Right lobe of liver (tissue), 6 donors: ENCODE measurements at regions not wholly inside any gene's neighbourhood (a gene's known extent, or its start where the extent isn't known, plus 50 kb on each side); places are given as distances from the start of the nearest gene placed in this dataset.

Experiments
- ATAC-seq, 4 donors: fragments of 200-7000 bp; cut with Tn5 transposase; one replicate each; pipeline ENCODE4 v1.9.1; 2020; ENCODE audit warnings: mild to moderate bottlenecking in 4 of 4, moderate library complexity in 4 of 4
- DNase-seq, 3 donors: peaks; one replicate each; pipeline ENCODE4 v3.0.0-alpha.2; 2020
- H3K27ac ChIP-seq, 3 donors: fragments of 200-600 bp; one replicate each; pipeline ENCODE4 v1.8.0; 2022
- H3K27me3 ChIP-seq, 2 donors: fragments of 200-600 bp; one replicate each; pipeline ENCODE4 v1.8.0; 2022
- H3K36me3 ChIP-seq, 4 donors: fragments of 200-600 bp; sonication (generic) in 1 of 4; one replicate each; pipeline versions ENCODE4 v1.5.1 to v1.8.0; 2017 to 2022; ENCODE audit warnings: control low read depth in 1 of 4
- H3K4me1 ChIP-seq, 4 donors: fragments of 200-600 bp; sonication (generic) in 1 of 4; one replicate each; pipeline versions ENCODE4 v1.5.1 to v1.8.0; 2017 to 2022; ENCODE audit warnings: control low read depth in 1 of 4
- H3K4me3 ChIP-seq, 3 donors: fragments of 200-600 bp; one replicate each; pipeline ENCODE4 v1.8.0; 2022
- H3K9me3 ChIP-seq, 4 donors: fragments of 200-600 bp; sonication (generic) in 1 of 4; one replicate each; pipeline versions ENCODE4 v1.5.1 to v1.8.0; 2017 to 2022; ENCODE audit warnings: control low read depth in 1 of 4
- POLR2A ChIP-seq: fragments of 450-650 bp; IDR thresholded peaks from one replicate; pipeline ENCODE4 v1.6.1; 2017; ENCODE audit warnings: antibody characterized with exemption, mild to moderate bottlenecking
- WGBS: methylation state at CpG from one replicate; pipeline ENCODE4 v1.1.6; 2018; ENCODE audit warnings: low coverage, low lambda C conversion rate; ENCODE audit not compliant: insufficient coverage; ENCODE audit errors: missing lambda C conversion rate; 5-methylcytosine and 5-hydroxymethylcytosine counted together
- intact Hi-C, 2 donors: fragments of 100-400 bp; cut with DNase I; formaldehyde crosslinking; loops; one replicate each; pipeline versions ENCODE4 v1.11.2 to v1.14.1; 2022
- TF ChIP-seq, protein P1 (sequence below), 4 donors: fragments of 200-600 bp in 3 of 4; fragments of 450-650 bp in 1 of 4; IDR thresholded peaks; one replicate each; pipeline versions ENCODE4 v1.5.1 to v1.8.0; 2016 to 2022; ENCODE audit warnings: antibody characterized with exemption in 4 of 4, mild to moderate bottlenecking in 2 of 4
- donor health status: DM: no; HTN: yes; CAD: no.
- donor health status: DM: no; HTN: no; CAD: no.
- donor health status: DM: no; HTN: no; CAD: no.
- donor health status: DM: no; HTN: yes; CAD: no.
- donor health status: DM: no; HTN: yes; CAD: no.

DNA sequence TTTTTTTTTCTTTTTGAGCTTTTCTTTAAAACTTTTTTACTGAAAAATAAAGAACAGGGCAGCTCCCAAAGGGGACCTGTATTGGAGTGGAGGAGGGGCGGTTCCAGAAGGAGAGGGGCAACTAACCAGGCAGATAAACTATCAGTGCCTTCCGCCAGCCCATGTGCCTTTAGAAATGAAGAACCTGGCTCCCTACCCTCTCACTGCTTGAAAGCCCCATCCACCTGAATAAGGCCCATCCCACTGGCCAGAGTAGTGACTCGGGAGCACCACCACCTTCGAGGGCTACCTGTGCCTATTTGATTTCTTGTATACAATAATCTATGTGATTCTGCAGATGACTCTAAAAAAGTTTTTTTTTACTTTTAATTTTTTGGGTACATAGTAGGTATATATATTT is 276.7 kb downstream of the PSAT1 start:
- no peaks in the 10 kb centered on the region for H3K9me3 ChIP-seq
- DNase-seq = no peak
- H3K27ac ChIP-seq = no peak overlapping the region
- 54% methylated on average over 4 of the region's 4 CpGs for WGBS
- H3K27me3 ChIP-seq = no peaks in the 10 kb centered on the region
- no peak overlapping the region for H3K4me3 ChIP-seq
- no peak for TF ChIP-seq POLR2A
- TF ChIP-seq, protein P1, sequence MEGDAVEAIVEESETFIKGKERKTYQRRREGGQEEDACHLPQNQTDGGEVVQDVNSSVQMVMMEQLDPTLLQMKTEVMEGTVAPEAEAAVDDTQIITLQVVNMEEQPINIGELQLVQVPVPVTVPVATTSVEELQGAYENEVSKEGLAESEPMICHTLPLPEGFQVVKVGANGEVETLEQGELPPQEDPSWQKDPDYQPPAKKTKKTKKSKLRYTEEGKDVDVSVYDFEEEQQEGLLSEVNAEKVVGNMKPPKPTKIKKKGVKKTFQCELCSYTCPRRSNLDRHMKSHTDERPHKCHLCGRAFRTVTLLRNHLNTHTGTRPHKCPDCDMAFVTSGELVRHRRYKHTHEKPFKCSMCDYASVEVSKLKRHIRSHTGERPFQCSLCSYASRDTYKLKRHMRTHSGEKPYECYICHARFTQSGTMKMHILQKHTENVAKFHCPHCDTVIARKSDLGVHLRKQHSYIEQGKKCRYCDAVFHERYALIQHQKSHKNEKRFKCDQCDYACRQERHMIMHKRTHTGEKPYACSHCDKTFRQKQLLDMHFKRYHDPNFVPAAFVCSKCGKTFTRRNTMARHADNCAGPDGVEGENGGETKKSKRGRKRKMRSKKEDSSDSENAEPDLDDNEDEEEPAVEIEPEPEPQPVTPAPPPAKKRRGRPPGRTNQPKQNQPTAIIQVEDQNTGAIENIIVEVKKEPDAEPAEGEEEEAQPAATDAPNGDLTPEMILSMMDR (IDR thresholded peaks at IDR 0.05) = no peak
- no peak for ATAC-seq
- H3K4me1 ChIP-seq = no peaks in the 10 kb centered on the region
- intact Hi-C loops = no loop called here
- H3K36me3 ChIP-seq = no peaks in the 10 kb centered on the region

DNA sequence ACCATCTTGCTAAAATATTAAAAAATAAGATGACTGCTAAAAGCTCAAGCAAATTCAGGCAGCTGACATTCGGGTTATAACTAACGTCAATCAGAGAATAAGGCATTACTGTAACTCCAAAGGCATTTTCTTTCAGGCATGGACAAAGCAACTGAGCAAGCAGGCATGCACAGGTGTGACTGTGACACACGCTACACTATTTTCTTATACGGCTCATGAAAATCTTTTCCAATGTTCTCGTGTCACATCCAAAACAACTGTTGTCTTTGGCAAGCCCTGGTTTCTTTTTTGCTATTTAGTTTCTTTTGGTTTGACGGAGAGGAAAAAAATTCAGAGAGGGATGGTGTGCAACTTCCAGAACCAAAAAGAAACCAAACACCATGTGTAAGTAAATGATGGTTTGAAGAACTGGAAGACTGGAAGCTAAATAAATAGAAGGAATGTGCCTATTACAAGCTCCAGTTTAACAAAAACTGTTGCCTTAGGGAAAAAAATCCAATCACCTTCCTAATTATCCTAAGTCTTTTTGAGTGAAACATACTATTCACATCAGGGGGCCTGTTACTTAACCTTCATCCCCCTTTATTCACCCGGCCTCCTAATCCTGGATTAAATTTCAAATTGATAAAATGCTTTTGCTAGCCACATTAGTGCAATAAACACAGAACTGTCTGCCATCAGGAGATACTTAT is 277.6 kb downstream of the PSAT1 start:
- intact Hi-C loops = no loop called here

DNA sequence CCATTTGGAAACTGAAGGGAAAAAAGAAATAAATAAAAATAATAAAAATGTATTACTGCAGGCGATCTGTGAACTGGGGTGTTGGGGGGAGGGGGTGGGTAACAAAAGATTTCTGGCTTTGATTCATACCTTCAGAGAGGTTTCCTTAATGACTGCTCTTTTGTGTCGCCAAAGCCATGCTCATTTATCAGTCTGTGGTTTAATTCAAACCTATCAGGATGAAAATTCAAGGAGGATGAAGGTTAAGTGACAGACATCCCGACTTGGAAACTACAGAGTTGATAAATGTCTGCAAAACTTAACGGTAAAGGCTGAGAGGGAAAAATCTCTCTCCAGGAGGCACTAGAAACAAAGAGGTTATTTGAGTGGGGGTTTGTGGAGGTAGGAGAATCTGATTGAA is 278.2 kb downstream of the PSAT1 start:
- Histone ChIP-seq H3K9me3 (no peaks in the 10 kb centered on the region), H3K4me1 (no peaks in the 10 kb centered on the region), H3K4me3 (no peak overlapping the region), H3K27me3 (no peaks in the 10 kb centered on the region), H3K27ac (no peak overlapping the region), H3K36me3 (no peaks in the 10 kb centered on the region)
- TF ChIP-seq POLR2A = no peak
- TF ChIP-seq, protein P1 (IDR thresholded peaks at IDR 0.05) = no peak
- ATAC-seq = no peak
- intact Hi-C loops = no loop called here
- WGBS = 48% methylated on average over 4 of the region's 4 CpGs
- no peak for DNase-seq

More for the DNA sequence above, 277.6 kb downstream of the PSAT1 start:
- Histone ChIP-seq H3K4me3 (no peak overlapping the region), H3K9me3 (no peaks in the 10 kb centered on the region), H3K27me3 (no peaks in the 10 kb centered on the region), H3K36me3 (no peaks in the 10 kb centered on the region), H3K4me1 (no peaks in the 10 kb centered on the region), H3K27ac (no peak overlapping the region)
- no peak for TF ChIP-seq POLR2A
- ATAC-seq (no peak), DNase-seq (no peak)
- whole genome bisulfite sequencing = 66% methylated on average over 7 of the region's 7 CpGs

DNA sequence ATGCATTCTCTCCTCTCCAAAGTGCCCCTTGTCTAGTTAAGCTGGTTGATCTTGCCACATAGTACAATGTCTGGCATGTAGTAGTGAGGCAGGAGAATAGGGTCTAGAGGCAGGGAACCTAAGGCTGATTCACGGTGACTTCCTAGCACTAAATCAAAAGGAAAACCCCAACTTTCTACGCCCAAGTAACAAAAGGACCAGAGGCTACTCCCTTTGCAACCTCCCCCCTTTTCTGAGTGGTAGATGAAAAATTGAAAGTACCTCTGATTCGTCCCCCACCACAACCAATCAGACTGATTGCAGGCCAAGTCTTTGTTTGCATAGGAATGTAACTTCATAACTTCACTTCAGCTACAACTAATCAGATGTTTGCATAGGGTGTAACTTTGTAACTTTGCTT is 278.8 kb downstream of the PSAT1 start:
- intact Hi-C loops = no loop called here
- WGBS = 75% methylated on average over 3 of the region's 3 CpGs

More for the DNA sequence above, 278.8 kb downstream of the PSAT1 start:
- no peak for TF ChIP-seq POLR2A
- TF ChIP-seq, protein P1 (IDR thresholded peaks at IDR 0.05) = no peak
- Histone ChIP-seq H3K9me3 (no peaks in the 10 kb centered on the region), H3K4me1 (no peaks in the 10 kb centered on the region), H3K27me3 (no peaks in the 10 kb centered on the region), H3K36me3 (no peaks in the 10 kb centered on the region), H3K4me3 (no peak overlapping the region), H3K27ac (no peak overlapping the region)
- no peak for DNase-seq
- ATAC-seq = no peak
